ENCODE measurements at regions not wholly inside any gene's neighbourhood (a gene's known extent, or its start where the extent isn't known, plus 50 kb on each side); places are given as distances from the start of the nearest gene placed in this dataset.

GRCh38 chr4:111283066-111283677, 660.3 kb upstream of the PITX2 start:
- Histone ChIP-seq H3K4me3 (no peak overlapping the region), H3K27me3 (no peaks in the 10 kb centered on the region), H3K4me1 (no peaks in the 10 kb centered on the region), H3K36me3 (no peaks in the 10 kb centered on the region), H3K27ac (no peak overlapping the region), H3K9me3 (no peaks in the 10 kb centered on the region)
- no peak for ATAC-seq
- WGBS, 2 donors (ENCODE audit: low coverage in 1 of 2) = 12 to 21% methylated on average over 5 to 7 of the region's 7 CpGs
- TF ChIP-seq POLR2A (IDR thresholded peaks at IDR 0.05) = no peak
- TF ChIP-seq CTCF (IDR thresholded peaks at IDR 0.05) = peak; percentile 48 to 76 (median 62)

GRCh38 chr4:111296466-111296865, 673.6 kb upstream of the PITX2 start:
- Histone ChIP-seq H3K9me3 (no peaks in the 10 kb centered on the region), H3K4me3 (no peak overlapping the region), H3K36me3 (no peaks in the 10 kb centered on the region), H3K27me3 (no peaks in the 10 kb centered on the region), H3K27ac (no peak overlapping the region), H3K4me1 (no peaks in the 10 kb centered on the region)
- ATAC-seq = no peak
- TF ChIP-seq POLR2AphosphoS5 (IDR thresholded peaks at IDR 0.05) (no peak), CTCF (IDR thresholded peaks at IDR 0.05) (no peak), EP300 (IDR thresholded peaks at IDR 0.05) (no peak), POLR2A (IDR thresholded peaks at IDR 0.05) (no peak)
- WGBS, 2 donors (ENCODE audit: low coverage in 1 of 2) = 83 to 94% methylated on average over 1 of the region's 1 CpG

- Histone ChIP-seq H3K9me3 (no peaks in the 10 kb centered on the region), H3K4me3 (no peak overlapping the region), H3K4me1 (no peaks in the 10 kb centered on the region), H3K36me3 (no peaks in the 10 kb centered on the region), H3K27ac (no peak overlapping the region), H3K27me3 (no peaks in the 10 kb centered on the region)
- ATAC-seq = no peak
- no peak for TF ChIP-seq EP300 (IDR thresholded peaks at IDR 0.05)
Observed at GRCh38 chr4:111303806-111304205, 680.9 kb upstream of the PITX2 start.

GRCh38 chr4:111323496-111323895, 700.6 kb upstream of the PITX2 start:
- Histone ChIP-seq H3K4me3 (no peak overlapping the region), H3K9me3 (no peaks in the 10 kb centered on the region), H3K27me3 (no peaks in the 10 kb centered on the region), H3K27ac (no peak overlapping the region), H3K36me3 (no peaks in the 10 kb centered on the region), H3K4me1 (no peaks in the 10 kb centered on the region)
- WGBS, 2 donors (ENCODE audit: low coverage in 1 of 2) = 38 to 49% methylated on average over 6 of the region's 6 CpGs
- ATAC-seq = no peak
- TF ChIP-seq POLR2A (IDR thresholded peaks at IDR 0.05) (no peak), CTCF (IDR thresholded peaks at IDR 0.05) (no peak), EP300 (IDR thresholded peaks at IDR 0.05) (no peak), POLR2AphosphoS5 (IDR thresholded peaks at IDR 0.05) (no peak)

GRCh38 chr4:111323916-111324315, 701.0 kb upstream of the PITX2 start:
- ATAC-seq = no peak
- Histone ChIP-seq H3K4me1 (no peaks in the 10 kb centered on the region), H3K9me3 (no peaks in the 10 kb centered on the region), H3K27ac (no peak overlapping the region), H3K4me3 (no peak overlapping the region), H3K27me3 (no peaks in the 10 kb centered on the region), H3K36me3 (no peaks in the 10 kb centered on the region)
- TF ChIP-seq CTCF (IDR thresholded peaks at IDR 0.05) (no peak), POLR2A (IDR thresholded peaks at IDR 0.05) (no peak), EP300 (IDR thresholded peaks at IDR 0.05) (no peak)
- WGBS, 2 donors (ENCODE audit: low coverage in 1 of 2) = 75 to 76% methylated on average over 3 of the region's 3 CpGs
